Cardiac muscle cell (in vitro differentiated cells and primary cell): ENCODE measurements at regions not wholly inside any gene's neighbourhood (a gene's known extent, or its start where the extent isn't known, plus 50 kb on each side); places are given as distances from the start of the nearest gene placed in this dataset.
"Not testable (repeated sequence)": the region's sequence is repeated elsewhere in the genome, so short reads cannot be mapped to it uniquely, and the experiment has no call there.

Experiments
- DNase-seq, 2 donors: peaks; one replicate each; pipeline versions ENCODE4 v3.0.0 to v3.0.0-alpha.2; 2010 to 2017; ENCODE audit warnings: low read depth in 1 of 2, low spot score in 1 of 2
- H3K27ac ChIP-seq: fragments of 200-600 bp; sonication (generic); 2 replicates; pipeline ENCODE4 v1.5.1; 2016
- H3K27me3 ChIP-seq: fragments of 200-600 bp; sonication (generic); 2 replicates; pipeline ENCODE4 v1.6.0; 2016; ENCODE audit warnings: control low read depth
- H3K36me3 ChIP-seq: fragments of 200-600 bp; sonication (generic); 2 replicates; pipeline ENCODE4 v1.5.1; 2016; ENCODE audit warnings: control low read depth
- H3K4me1 ChIP-seq: fragments of 200-600 bp; sonication (generic); 2 replicates; pipeline ENCODE4 v1.8.1; 2017; ENCODE audit warnings: low read depth, mild to moderate bottlenecking, mixed run types
- H3K4me3 ChIP-seq: fragments of 200-600 bp; sonication (generic); 2 replicates; pipeline ENCODE4 v1.5.1; 2016; ENCODE audit warnings: mild to moderate bottlenecking
- H3K9me3 ChIP-seq: fragments of 200-600 bp; sonication (generic); 2 replicates; pipeline ENCODE4 v1.5.1; 2017; ENCODE audit warnings: low read depth, mild to moderate bottlenecking, control low read depth
- CTCF ChIP-seq: IDR thresholded peaks from 2 replicates; pipeline ENCODE4 v1.5.1; 2012; ENCODE audit warnings: low read depth, mild to moderate bottlenecking, low read length

- H3K27me3 ChIP-seq, result no peaks in the 10 kb centered on the region
- TF ChIP-seq CTCF, result no peak
- no peaks in the 10 kb centered on the region for H3K9me3 ChIP-seq
- no peaks in the 10 kb centered on the region for H3K4me1 ChIP-seq
- H3K36me3 ChIP-seq, result no peaks in the 10 kb centered on the region
- DNase-seq, result no peak
- H3K27ac ChIP-seq, result no peak overlapping the region
- H3K4me3 ChIP-seq, result no peak overlapping the region
Measured at GRCh38 chr4:117135634-117136354, 50.4 kb upstream of the TRAM1L1 start.

- Histone ChIP-seq H3K36me3 (no peaks in the 10 kb centered on the region), H3K4me1 (no peaks in the 10 kb centered on the region), H3K27ac (no peak overlapping the region), H3K9me3 (no peaks in the 10 kb centered on the region), H3K4me3 (no peak overlapping the region), H3K27me3 (no peaks in the 10 kb centered on the region)
- peak in 1 of 2 donors; percentile 50 for DNase-seq
- no peak for TF ChIP-seq CTCF
Measured at GRCh38 chr4:117137145-117137544, 51.8 kb upstream of the TRAM1L1 start.

GRCh38 chr4:117138732-117139131 is 53.4 kb upstream of the TRAM1L1 start:
- not testable (repeated sequence) for H3K27ac ChIP-seq, H3K9me3 ChIP-seq, H3K27me3 ChIP-seq, H3K36me3 ChIP-seq, H3K4me3 ChIP-seq, DNase-seq, H3K4me1 ChIP-seq

GRCh38 chr4:117154251-117154650 is 68.9 kb upstream of the TRAM1L1 start:
- TF ChIP-seq CTCF, result no peak
- DNase-seq, result no peak
- no peaks in the 10 kb centered on the region for H3K9me3 ChIP-seq
- H3K36me3 ChIP-seq, result no peaks in the 10 kb centered on the region
- no peaks in the 10 kb centered on the region for H3K27me3 ChIP-seq
- H3K4me1 ChIP-seq, result peaks cover 10% of the 10 kb centered on the region
- no peak overlapping the region for H3K27ac ChIP-seq
- no peak overlapping the region for H3K4me3 ChIP-seq

- Histone ChIP-seq H3K9me3 (no peaks in the 10 kb centered on the region), H3K36me3 (no peaks in the 10 kb centered on the region), H3K27me3 (no peaks in the 10 kb centered on the region), H3K4me3 (no peak overlapping the region), H3K4me1 (peaks cover 10% of the 10 kb centered on the region), H3K27ac (no peak overlapping the region)
- peak in 1 of 2 donors; percentile 3 for DNase-seq
- no peak for TF ChIP-seq CTCF
Measured at GRCh38 chr4:117156806-117157205, 71.4 kb upstream of the TRAM1L1 start.

- Histone ChIP-seq H3K36me3 (no peaks in the 10 kb centered on the region), H3K4me3 (no peak overlapping the region), H3K9me3 (no peaks in the 10 kb centered on the region), H3K27ac (no peak overlapping the region), H3K4me1 (peaks cover 10% of the 10 kb centered on the region), H3K27me3 (no peaks in the 10 kb centered on the region)
- no peak for TF ChIP-seq CTCF
- no peak for DNase-seq
Measured at GRCh38 chr4:117157360-117157759, 72.0 kb upstream of the TRAM1L1 start.
